ENCODE measurements at regions not wholly inside any gene's neighbourhood (a gene's known extent, or its start where the extent isn't known, plus 50 kb on each side); places are given as distances from the start of the nearest gene placed in this dataset.

DNA sequence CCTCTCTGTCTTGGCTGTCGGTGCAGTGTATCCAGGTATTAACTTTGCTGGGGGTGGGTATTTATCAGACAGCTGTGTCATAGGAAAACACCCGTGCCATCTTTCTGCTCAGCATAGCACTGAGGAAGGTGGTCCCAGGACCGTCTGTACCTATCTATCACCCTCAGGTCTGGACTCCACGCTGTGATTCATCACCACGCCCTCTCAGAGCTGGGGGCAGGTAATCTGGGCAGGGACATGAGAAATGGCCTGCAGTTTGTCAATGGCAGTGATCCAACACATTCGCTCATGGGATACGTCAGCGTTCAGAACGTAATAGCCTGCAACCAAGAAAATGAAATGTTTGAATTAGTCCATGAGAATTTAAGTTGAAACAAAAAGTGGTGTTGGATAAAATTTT lies 151.6 kb upstream of the MAP1B start:
- Mint-ChIP-seq H3K9me3 (peaks cover 6% of the 10 kb centered on the region), H3K27me3 (peaks cover 29% of the 10 kb centered on the region), H3K27ac (no peak overlapping the region), H3K4me1 (no peaks in the 10 kb centered on the region), H3K36me3 (no peaks in the 10 kb centered on the region), H3K4me3 (no peak overlapping the region)
- no peak for DNase-seq

DNA sequence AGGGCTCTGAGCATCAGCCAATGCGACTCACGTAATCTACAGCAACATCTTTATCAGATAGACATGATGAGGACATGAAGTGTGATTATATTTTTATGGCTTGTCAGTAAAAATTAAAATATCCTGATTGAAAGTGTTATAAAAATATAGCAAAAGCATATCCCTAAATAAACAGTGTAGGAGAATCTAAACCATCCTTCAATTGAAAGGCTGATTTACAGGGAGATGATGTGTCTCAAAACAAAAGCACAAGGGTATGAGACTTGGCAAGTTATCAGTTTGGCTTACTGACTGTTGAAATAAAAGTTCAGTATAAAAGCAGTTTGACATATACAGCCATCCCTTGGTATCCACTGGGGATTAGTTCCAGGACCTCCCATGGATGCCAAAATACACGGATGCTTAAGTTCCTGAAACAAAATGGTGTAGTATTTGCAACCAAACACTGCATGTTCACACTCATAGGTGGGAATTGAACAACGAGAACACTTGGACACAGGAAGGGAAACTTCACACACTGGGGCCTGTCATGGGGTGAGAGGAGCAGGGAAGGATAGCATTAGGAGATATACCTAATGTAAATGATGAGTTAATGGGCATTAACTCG lies 149.9 kb upstream of the MAP1B start:
- Mint-ChIP-seq H3K27ac (no peak overlapping the region), H3K9me3 (no peaks in the 10 kb centered on the region), H3K27me3 (peaks cover 18% of the 10 kb centered on the region), H3K4me3 (no peak overlapping the region), H3K36me3 (no peaks in the 10 kb centered on the region), H3K4me1 (no peaks in the 10 kb centered on the region)
- DNase-seq, result no peak

DNA sequence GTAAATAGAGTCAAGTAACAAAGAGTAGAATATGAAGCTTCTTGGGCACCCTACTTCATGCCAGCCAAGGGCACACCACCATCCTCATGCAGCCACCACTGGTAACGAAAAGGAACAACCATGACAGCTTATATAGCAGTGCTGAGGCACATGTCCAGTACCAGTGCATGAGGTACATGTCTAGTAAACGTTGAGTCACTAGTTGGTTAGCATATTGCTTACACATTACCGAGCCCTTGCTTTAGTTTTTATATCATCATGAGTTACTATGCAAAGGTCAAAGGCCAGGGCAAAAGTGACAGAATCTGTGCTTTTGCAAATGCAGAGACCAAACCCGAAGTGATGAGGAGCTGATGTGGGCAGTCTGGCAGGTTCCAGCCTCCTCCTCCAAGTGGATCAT lies 147.1 kb upstream of the MAP1B start:
- Mint-ChIP-seq H3K36me3 (no peaks in the 10 kb centered on the region), H3K27ac (no peak overlapping the region), H3K9me3 (no peaks in the 10 kb centered on the region), H3K27me3 (peaks cover 10% of the 10 kb centered on the region), H3K4me3 (no peak overlapping the region), H3K4me1 (no peaks in the 10 kb centered on the region)
- DNase-seq, result no peak

DNA sequence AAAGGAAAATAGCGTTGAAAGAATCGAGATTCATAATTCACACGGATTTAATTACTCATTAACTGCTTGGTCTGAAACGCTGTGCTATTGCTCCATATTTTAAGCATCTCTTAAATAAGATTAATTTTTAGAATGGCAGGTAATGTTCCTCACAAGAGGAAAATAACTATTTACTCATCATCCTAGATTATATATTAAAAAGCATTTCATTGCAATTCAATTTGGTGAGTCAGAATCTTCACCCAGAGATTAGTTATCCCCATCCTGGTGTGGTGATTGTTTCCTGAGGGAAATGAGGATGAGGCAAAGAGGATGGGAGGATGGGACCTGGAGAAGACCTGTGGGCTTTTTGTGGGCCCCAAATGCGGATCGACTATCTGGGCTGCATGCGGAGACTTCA lies 145.5 kb upstream of the MAP1B start:
- peaks cover 10% of the 10 kb centered on the region for H3K27me3 Mint-ChIP-seq
- DNase-seq, result no peak
- H3K9me3 Mint-ChIP-seq, result no peaks in the 10 kb centered on the region
- H3K4me1 Mint-ChIP-seq, result no peaks in the 10 kb centered on the region
- no peak overlapping the region for H3K4me3 Mint-ChIP-seq
- H3K27ac Mint-ChIP-seq, result no peak overlapping the region
- no peaks in the 10 kb centered on the region for H3K36me3 Mint-ChIP-seq

DNA sequence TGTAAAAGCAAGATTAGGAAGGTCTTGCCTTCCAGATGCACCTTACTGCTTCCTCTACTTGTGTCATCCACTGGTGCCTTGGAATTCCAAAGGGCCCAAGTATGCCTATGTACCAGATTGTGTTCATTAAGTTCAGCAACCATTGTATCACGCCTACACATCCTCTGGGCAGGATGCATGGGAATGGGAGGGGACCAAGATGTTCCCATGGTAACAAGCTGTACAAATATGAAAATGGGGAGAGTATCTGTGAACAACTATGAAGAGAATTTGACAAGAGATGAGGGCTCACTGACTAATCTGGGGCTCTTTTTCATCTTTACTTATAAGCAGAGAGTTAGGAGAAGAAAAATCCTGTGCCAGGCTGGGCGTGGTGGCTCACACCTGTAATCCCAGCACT lies 137.8 kb upstream of the MAP1B start:
- Mint-ChIP-seq H3K4me1 (no peaks in the 10 kb centered on the region), H3K4me3 (no peak overlapping the region), H3K27me3 (peaks cover 21% of the 10 kb centered on the region), H3K9me3 (no peaks in the 10 kb centered on the region), H3K27ac (no peak overlapping the region), H3K36me3 (no peaks in the 10 kb centered on the region)
- no peak for DNase-seq

DNA sequence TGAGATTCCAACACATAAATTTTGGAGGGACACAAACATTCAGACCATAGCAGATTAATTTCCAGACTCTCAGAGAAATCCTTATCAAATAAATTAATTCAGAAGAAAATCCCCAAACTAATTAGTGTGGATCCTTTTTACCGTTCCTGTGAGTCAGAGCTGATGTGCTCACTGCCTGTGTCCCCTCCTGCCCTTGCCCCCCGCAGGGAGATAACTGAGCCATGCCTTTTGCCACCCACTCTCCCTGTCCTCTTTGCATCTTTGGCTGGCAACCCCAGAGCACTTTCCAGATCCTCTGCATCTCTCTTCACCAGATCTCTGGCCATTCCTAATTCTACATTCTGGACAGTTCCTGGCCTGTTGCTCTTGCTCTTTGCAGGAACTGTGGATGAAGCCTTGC lies 135.4 kb upstream of the MAP1B start:
- Mint-ChIP-seq H3K27me3 (peaks cover 16% of the 10 kb centered on the region), H3K27ac (no peak overlapping the region), H3K4me3 (no peak overlapping the region), H3K36me3 (no peaks in the 10 kb centered on the region), H3K4me1 (no peaks in the 10 kb centered on the region), H3K9me3 (no peaks in the 10 kb centered on the region)
- no peak for DNase-seq

DNA sequence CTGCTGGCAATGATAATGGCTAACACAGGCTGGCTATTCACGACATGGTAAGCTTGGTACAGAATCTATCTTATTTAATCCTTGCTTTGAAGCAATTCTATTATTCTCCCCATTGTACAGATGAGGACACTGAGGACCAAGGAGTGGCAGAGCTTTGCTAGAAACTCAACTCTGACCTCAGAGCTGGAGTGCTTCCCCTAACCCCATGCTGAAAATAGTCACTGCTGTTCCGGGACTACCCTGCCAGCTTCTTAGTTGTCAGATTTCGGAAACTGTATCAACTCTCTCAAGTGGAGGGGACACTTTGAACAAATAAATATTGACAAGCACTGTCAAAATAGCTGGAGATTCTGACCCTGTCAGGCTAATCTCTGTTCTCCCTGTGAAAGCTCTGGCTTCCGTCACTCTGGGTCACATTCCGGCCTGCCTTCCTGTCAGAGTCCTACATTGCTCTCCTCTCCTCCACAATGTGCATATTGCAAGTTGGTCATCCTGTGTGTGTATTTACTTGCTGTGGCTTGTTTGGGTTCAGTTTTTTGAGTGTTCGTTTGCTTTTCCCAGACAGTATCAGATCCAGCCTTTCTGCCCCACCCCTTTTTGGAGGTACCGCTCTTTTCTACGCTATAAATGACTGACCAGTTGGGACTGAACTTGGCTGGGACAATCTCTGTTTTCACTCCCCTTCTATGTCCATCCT lies 134.3 kb upstream of the MAP1B start:
- H3K4me1 Mint-ChIP-seq, result no peaks in the 10 kb centered on the region
- H3K36me3 Mint-ChIP-seq, result no peaks in the 10 kb centered on the region
- peaks cover 16% of the 10 kb centered on the region for H3K27me3 Mint-ChIP-seq
- no peaks in the 10 kb centered on the region for H3K9me3 Mint-ChIP-seq
- no peak overlapping the region for H3K27ac Mint-ChIP-seq
- DNase-seq, result no peak
- H3K4me3 Mint-ChIP-seq, result no peak overlapping the region

DNA sequence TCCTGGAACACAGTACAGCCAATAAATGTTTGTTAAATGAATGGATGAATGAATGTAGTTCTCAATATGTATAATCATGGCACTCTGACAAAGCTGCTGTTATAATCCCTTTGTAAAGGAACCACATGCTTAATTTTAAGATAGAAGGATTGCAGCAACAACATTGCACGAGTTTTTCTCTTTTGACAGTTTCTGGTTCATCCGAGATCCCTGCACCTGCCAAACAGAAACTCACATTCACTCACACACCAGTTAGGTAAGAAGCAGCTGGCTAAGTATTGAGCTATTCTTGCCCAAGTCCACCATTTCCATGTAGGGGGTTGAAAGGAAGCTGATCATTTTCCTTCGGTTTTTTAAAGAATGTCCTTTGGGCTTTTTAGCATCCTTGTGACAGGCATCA lies 133.7 kb upstream of the MAP1B start:
- H3K27ac Mint-ChIP-seq, result no peak overlapping the region
- H3K27me3 Mint-ChIP-seq, result peaks cover 16% of the 10 kb centered on the region
- H3K4me1 Mint-ChIP-seq, result no peaks in the 10 kb centered on the region
- no peaks in the 10 kb centered on the region for H3K9me3 Mint-ChIP-seq
- no peaks in the 10 kb centered on the region for H3K36me3 Mint-ChIP-seq
- DNase-seq, result no peak
- H3K4me3 Mint-ChIP-seq, result no peak overlapping the region

DNA sequence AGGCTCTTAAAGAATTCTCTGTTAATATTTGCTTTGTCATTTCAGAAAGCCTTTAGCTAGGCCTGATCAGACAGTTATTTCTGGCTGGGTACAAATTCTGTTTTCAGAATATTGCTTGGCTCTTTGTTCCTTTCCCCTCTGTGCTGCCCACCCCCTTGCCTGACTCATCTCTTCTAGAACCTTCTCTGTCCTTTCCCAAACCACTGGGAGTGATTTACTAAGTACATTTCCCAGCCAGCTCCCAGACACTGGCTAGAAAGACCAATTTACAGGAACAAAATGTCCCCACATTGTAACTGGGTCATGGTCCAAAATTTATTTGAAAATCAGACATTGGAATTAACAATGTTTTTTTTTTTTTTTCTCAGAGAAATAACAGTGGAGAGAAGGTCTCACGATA lies 133.1 kb upstream of the MAP1B start:
- Mint-ChIP-seq H3K4me3 (no peak overlapping the region), H3K27me3 (peaks cover 11% of the 10 kb centered on the region), H3K36me3 (no peaks in the 10 kb centered on the region), H3K9me3 (no peaks in the 10 kb centered on the region), H3K27ac (no peak overlapping the region), H3K4me1 (no peaks in the 10 kb centered on the region)
- no peak for DNase-seq

DNA sequence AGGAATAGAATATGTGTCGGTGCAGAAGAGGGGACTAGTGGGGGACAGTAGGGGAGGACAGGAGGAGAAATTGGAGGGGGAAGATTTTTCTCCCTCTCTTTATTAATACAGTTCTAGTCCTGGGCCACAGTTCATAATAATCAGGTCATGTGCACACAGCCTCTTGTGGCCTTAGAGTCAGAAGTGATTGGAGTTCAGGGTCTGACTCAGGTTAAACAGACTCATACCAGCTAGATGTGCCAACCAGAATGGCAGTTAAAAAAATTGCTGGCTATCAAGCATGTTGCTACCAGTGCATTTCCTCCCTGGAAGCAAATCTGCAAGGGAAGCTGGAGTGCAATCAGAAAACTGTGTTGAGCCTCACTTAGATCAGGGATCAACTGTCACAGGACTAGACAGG lies 132.7 kb upstream of the MAP1B start:
- Mint-ChIP-seq H3K9me3 (no peaks in the 10 kb centered on the region), H3K36me3 (no peaks in the 10 kb centered on the region), H3K27ac (no peak overlapping the region), H3K4me3 (no peak overlapping the region), H3K27me3 (peaks cover 7% of the 10 kb centered on the region), H3K4me1 (no peaks in the 10 kb centered on the region)
- no peak for DNase-seq

DNA sequence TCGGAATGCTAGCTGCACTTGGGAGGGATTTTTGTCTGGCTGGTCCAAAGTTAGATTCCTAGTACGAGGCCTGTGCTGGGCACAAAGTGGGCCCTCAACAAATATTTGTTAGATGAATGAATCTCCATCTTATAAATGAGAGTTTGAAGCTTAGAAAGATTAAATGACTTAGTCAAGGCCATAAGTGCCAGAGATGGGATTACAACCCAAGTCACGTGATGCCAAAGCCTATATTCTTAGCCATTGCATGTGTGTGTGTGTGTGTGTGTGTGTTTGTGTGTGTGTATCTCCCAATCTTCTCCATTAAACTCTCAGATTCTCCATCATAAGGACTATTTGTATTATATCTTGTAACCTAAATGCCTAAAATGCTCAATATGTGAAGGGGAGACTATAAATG lies 130.8 kb upstream of the MAP1B start:
- Mint-ChIP-seq H3K36me3 (no peaks in the 10 kb centered on the region), H3K9me3 (peaks cover 2% of the 10 kb centered on the region), H3K4me1 (no peaks in the 10 kb centered on the region)

DNA sequence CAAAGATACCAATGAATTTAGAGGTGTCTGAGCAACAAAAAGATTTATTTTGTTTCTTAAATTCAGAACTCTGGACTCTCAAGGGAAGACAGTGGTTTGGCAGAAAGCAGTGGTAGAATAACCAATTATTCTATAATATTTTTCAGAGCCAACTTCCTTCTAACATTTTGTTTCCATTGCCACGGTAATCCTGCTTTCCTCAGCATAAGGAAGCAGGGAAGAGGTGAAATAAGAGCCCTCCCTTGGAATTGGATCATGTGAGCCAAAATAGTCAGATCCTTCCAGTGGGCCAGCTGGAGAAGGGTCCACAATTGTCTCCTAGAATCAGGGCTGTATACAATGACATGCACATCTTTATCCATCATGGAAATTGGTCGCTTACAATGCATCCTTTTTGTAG lies 130.0 kb upstream of the MAP1B start:
- H3K27me3 Mint-ChIP-seq, result peaks cover 8% of the 10 kb centered on the region
- peaks cover 3% of the 10 kb centered on the region for H3K9me3 Mint-ChIP-seq
- H3K4me1 Mint-ChIP-seq, result no peaks in the 10 kb centered on the region
- no peak overlapping the region for H3K27ac Mint-ChIP-seq
- DNase-seq, result no peak
- no peaks in the 10 kb centered on the region for H3K36me3 Mint-ChIP-seq
- no peak overlapping the region for H3K4me3 Mint-ChIP-seq

More for the DNA sequence above, 130.8 kb upstream of the MAP1B start:
- H3K27me3 Mint-ChIP-seq, result peaks cover 12% of the 10 kb centered on the region
- no peak overlapping the region for H3K4me3 Mint-ChIP-seq
- DNase-seq, result no peak
- no peak overlapping the region for H3K27ac Mint-ChIP-seq

DNA sequence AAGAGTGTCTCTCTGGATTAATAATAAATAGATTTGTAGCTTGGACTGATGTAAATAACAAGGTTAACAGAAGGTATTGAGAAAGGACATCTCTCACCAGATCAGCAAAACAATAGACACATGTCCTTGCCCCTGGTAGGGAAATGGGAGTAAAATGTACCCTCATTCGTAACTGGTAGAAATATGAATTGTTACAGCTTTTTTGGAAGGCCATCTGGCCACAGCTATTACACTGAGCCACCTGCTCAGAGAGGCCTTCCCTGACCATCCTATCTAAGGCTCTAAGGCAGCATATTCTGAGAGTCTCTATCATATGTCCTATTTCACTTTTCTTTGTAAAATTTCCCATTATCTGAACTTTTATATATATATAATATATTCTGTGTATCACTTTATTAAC lies 129.1 kb upstream of the MAP1B start:
- no peak for DNase-seq
- no peaks in the 10 kb centered on the region for H3K4me1 Mint-ChIP-seq
- H3K9me3 Mint-ChIP-seq, result peaks cover 9% of the 10 kb centered on the region
- H3K36me3 Mint-ChIP-seq, result no peaks in the 10 kb centered on the region
- no peak overlapping the region for H3K27ac Mint-ChIP-seq
- no peak overlapping the region for H3K4me3 Mint-ChIP-seq
- H3K27me3 Mint-ChIP-seq, result peaks cover 8% of the 10 kb centered on the region

DNA sequence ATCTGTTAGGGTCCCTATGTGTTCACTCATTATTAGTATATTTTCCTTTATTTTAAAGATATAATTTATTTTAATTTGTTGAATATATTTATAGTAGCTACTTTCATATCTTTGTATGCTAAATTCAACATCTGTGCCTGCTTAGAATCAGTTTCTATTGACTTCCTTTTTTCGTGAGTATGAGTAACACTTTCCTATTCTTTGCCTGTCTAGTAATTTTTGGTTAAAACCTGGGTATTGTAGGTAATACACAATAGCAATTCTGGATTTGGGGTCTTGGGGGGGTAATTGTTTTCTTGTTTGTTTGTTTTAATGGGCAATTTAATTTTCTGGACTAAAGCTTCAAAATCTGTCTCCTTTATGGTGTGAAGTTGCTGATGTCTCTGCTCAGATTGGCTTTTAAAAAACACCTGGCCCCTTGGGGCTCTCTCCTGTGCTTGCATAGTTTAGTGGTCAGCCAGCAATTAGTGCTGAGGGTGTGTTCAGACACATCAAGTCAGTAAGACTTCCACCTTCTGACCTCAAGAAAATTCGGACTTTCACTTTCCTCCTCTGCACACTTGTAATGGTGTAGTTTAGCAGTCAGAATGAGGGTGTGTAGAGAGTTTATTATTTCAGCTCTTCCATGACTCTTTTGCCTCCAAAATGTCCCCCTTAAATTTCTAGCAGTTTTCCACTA lies 124.4 kb upstream of the MAP1B start:
- Mint-ChIP-seq H3K9me3 (peaks cover 10% of the 10 kb centered on the region), H3K4me3 (no peak overlapping the region)

DNA sequence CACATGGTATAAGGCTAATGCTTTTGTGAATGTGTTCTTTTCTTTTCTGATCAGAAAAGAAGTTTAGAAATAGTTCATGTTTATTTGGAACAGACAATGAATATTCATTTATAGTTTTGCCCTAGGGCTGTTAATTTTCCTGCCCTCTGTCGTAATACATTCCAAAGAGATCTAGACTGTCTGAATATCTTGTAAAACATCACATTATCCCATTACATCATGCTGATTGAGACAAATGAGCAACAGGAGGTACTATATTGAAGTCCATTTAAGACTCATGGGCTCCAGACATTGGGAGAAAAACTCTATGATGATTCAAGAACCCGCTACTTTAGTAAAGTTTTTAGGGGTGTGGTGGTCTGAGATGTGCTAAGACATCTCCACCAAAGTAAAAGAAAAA lies 121.2 kb upstream of the MAP1B start:
- Mint-ChIP-seq H3K4me3 (no peak overlapping the region), H3K27ac (no peak overlapping the region), H3K4me1 (no peaks in the 10 kb centered on the region), H3K36me3 (no peaks in the 10 kb centered on the region), H3K27me3 (peaks cover 8% of the 10 kb centered on the region), H3K9me3 (peaks cover 10% of the 10 kb centered on the region)
- no peak for DNase-seq

More for the DNA sequence above, 124.4 kb upstream of the MAP1B start:
- DNase-seq, result no peak
- H3K36me3 Mint-ChIP-seq, result no peaks in the 10 kb centered on the region
- H3K27ac Mint-ChIP-seq, result no peak overlapping the region
- peaks cover 11% of the 10 kb centered on the region for H3K27me3 Mint-ChIP-seq
- H3K4me1 Mint-ChIP-seq, result no peaks in the 10 kb centered on the region

DNA sequence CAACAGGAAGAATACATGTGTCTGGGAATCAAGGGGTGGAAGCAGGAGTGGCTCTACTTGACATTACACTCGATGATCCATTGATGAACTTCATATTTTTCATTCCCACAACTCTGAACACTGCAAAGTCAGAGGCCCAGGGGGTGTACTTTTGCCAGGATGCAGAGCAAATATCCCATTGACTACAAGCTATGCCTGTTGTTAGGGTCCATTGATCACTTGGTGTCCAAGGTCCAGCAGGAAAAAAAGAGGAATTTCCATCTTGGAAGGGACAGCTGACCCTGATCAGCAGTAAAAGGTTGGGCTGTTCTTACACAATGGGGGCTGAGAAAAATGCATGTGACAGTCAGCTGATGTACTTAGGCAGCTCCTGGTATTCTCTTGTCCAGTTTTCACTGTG lies 118.5 kb upstream of the MAP1B start:
- H3K9me3 Mint-ChIP-seq, result no peaks in the 10 kb centered on the region
- H3K4me3 Mint-ChIP-seq, result no peak overlapping the region
- no peaks in the 10 kb centered on the region for H3K4me1 Mint-ChIP-seq
- H3K36me3 Mint-ChIP-seq, result no peaks in the 10 kb centered on the region
- peaks cover 13% of the 10 kb centered on the region for H3K27me3 Mint-ChIP-seq
- no peak overlapping the region for H3K27ac Mint-ChIP-seq
- no peak for DNase-seq
